ENCODE measurements at regions not wholly inside any gene's neighbourhood (a gene's known extent, or its start where the extent isn't known, plus 50 kb on each side); places are given as distances from the start of the nearest gene placed in this dataset.

DNA sequence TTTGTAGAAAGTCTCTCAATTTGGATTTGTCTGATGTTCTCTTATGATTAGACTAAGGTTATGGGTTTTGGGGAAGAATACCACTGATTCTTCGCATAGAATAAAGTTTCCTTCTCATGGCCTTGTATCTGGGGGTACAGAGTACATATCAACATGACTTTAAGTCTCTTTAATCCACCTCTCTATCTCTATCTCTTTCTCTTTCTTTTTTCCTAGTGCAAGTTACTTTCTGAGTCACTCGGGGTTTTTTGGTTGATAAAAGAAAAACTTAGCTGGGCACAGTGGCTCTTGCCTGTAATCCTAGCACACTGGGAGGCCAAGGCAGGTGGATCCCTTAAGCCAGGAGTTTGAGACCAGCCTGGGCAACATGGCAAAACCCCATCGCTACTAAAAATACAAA lies 100.1 kb upstream of the MAP4K3 start:
- TF ChIP-seq CTCF (IDR thresholded peaks at IDR 0.05) (no peak), POLR2A (IDR thresholded peaks at IDR 0.05) (no peak)

All from uterus (tissue), 2 donors.